ENCODE measurements at regions not wholly inside any gene's neighbourhood (a gene's known extent, or its start where the extent isn't known, plus 50 kb on each side); places are given as distances from the start of the nearest gene placed in this dataset.

DNA sequence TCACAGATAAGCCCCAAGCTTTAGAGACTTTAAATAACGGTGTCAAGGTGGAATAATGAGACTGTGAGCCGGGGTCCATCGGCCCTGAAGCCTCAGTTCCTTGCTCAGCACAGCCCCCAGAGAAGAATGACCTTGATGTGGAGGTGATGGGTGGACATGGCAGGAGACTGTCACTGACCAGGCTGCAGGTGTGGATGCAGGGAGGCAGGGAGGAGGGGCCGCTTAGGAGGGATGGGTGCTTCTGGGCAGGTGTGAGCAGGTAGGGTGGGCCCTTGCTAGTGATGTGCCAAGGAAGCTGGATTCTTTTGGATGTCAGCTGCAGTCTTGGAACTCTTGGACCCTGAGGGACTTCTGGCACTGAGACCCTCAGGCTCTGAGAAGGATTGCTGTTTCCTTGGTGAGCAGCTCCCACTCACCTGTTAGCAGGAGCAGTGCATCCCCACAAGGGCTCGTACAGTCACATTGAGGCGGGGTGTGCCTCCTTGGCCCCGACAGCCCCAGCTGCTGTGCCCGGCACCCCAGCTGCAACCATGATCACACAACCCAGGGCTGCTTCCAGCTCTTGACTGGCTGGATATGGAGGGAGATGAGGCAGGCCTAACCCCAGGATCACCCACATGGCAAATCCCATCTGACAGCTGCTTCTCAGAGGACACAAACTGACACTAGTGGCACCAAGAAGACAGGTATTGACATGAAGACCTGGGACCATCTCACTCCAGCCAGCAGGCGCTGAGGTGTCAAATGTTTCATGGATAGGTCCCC is 209.8 kb upstream of the HDAC4 start:
- no peak overlapping the region for H3K4me3 ChIP-seq (ENCODE audit: low read length)
- DNase-seq (ENCODE audit: low read depth), result no peak
- TF ChIP-seq, protein P1, sequence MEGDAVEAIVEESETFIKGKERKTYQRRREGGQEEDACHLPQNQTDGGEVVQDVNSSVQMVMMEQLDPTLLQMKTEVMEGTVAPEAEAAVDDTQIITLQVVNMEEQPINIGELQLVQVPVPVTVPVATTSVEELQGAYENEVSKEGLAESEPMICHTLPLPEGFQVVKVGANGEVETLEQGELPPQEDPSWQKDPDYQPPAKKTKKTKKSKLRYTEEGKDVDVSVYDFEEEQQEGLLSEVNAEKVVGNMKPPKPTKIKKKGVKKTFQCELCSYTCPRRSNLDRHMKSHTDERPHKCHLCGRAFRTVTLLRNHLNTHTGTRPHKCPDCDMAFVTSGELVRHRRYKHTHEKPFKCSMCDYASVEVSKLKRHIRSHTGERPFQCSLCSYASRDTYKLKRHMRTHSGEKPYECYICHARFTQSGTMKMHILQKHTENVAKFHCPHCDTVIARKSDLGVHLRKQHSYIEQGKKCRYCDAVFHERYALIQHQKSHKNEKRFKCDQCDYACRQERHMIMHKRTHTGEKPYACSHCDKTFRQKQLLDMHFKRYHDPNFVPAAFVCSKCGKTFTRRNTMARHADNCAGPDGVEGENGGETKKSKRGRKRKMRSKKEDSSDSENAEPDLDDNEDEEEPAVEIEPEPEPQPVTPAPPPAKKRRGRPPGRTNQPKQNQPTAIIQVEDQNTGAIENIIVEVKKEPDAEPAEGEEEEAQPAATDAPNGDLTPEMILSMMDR (conservative IDR thresholded peaks at IDR 0.05; ENCODE audit: low read length), result no peak

DNA sequence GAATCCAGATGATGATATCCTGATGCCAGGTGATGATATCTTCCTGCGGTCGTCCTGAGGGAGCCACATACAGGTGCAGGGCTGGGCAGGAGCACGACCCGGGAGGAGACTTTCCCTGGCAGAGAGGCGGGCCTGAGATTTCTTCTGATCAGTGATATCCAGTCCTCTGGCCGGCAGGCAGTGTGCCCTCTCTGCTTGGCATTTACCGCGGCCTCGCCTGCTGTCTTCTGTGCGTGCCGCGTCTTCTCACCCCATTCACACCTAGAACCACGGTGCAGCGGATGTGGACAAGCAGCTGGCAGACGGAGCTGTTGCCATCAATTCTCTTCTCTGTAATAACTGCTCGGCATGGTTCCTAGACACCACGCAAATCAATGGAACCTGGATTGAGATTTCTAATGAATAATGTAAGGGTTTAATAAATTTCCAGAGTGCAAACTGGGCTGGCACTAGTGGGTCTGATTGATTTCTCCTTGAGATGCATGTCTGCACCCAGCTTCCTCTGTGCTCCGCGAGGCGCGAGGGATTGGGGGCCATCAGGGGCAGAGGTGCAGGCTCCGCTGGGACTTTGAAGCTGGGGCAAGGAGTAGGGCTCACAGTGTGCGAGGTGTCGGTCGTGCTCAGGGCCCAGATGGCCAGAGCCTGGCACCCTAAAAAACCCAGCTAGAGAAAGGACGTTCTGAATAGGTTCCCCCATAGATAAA is 208.9 kb upstream of the HDAC4 start:
- H3K4me3 ChIP-seq (ENCODE audit: low read length), result no peak overlapping the region
- DNase-seq (ENCODE audit: low read depth), result no peak
- TF ChIP-seq, protein P1 (conservative IDR thresholded peaks at IDR 0.05; ENCODE audit: low read length), result no peak

DNA sequence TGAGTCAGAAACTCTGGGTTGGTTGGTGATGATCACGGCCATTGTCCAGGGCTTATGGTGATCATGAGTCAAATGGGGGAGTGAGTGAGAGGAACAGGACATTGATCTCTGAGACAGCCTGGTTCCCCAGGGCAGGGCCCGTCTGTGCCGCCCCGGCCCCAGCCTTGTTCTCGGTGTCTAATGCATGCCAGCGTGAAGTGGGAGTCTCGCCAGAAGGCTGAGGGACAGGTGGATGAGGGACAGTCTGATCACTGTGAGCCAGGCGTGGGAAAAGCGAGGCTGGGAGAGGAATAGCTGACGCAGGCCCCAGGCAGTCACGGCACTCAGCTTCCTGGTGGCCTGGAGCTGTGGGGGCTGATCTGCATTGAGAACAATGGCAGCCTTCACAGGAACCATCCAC is 208.3 kb upstream of the HDAC4 start:
- no peak for DNase-seq (ENCODE audit: low read depth)
- TF ChIP-seq, protein P1 (conservative IDR thresholded peaks at IDR 0.05; ENCODE audit: low read length), result no peak
- no peak overlapping the region for H3K4me3 ChIP-seq (ENCODE audit: low read length)

DNA sequence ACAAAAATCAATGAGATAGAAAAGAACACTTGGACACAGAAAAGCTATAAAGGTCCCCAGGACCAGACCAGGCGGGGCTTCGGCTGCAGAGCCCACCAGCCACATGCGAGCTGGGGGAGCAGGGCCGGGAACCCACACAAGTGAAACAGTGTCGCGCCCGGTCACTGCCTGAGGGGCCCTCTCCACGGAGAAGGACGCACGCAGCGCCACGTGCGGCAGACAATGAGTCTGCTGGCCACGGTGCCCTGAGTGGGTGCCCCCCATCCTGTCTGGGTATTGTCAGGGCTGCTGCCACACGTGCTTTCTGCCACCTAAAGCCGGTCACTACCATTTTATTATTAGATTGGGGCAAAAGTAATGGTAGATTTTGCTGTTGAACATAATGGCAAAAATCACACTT is 207.9 kb upstream of the HDAC4 start:
- TF ChIP-seq, protein P1 (conservative IDR thresholded peaks at IDR 0.05; ENCODE audit: low read length), result no peak
- H3K4me3 ChIP-seq (ENCODE audit: low read length), result no peak overlapping the region
- DNase-seq (ENCODE audit: low read depth), result no peak

DNA sequence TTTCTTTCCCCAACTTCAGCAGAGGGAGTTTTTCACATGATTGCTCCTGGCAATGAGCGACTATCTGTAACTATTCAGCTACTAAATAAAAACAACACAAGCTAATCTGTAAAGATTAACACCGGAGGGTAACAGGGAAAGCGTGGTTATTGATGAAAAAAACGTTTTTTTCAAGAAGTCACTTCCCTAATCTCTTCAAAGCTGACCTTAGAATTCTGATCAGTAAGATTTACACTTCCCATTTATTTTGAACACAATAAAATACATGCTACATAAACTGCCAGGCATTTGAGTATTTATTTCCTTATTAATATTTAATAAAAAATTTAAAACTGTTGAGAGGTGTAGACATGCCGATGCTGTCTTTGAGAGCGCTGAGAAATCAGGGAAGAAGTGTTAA is 207.4 kb upstream of the HDAC4 start:
- DNase-seq (ENCODE audit: low read depth), result no peak
- TF ChIP-seq, protein P1 (conservative IDR thresholded peaks at IDR 0.05; ENCODE audit: low read length), result no peak
- H3K4me3 ChIP-seq (ENCODE audit: low read length), result no peak overlapping the region

DNA sequence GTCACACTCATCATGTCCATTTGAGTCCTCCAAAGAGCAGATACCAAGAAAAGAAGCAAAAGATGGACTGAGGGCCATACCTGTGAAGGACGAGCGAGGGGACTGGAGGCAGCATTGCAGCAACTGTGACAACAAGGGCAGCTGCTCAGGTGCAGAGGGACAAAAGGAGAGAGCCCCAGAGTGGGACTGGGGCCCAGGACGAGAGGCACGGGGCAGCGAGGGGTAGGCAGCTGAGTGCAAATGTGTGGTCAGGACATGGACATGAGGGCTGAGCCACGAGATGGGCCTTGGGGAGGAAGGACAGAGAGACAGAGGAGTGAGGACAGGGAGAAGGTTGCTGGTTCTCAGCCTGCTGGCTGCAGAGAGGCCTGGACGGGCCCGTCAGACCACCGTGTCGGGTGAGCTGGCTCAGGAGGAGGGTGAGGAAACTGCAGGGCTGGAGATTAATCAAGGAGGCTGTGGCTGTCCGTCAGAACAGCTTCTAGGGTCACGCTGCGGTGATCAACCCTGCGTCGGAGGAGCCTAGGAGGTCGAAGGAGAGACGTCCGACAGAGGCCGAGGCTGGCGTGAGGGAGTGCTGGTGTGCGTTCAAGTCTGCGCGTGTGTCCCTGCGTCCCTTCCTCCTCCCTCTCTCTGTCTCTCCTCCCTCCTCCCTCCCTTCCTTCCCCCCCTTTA is 206.8 kb upstream of the HDAC4 start:
- no peak for DNase-seq (ENCODE audit: low read depth)
- no peak overlapping the region for H3K4me3 ChIP-seq (ENCODE audit: low read length)
- TF ChIP-seq, protein P1 (conservative IDR thresholded peaks at IDR 0.05; ENCODE audit: low read length), result no peak
